Upper lobe of right lung (tissue), 1 donor: ENCODE measurements at regions not wholly inside any gene's neighbourhood (a gene's known extent, or its start where the extent isn't known, plus 50 kb on each side); places are given as distances from the start of the nearest gene placed in this dataset.

Experiments used
- ATAC-seq: fragments of 200-7000 bp; cut with Tn5 transposase; one replicate; pipeline ENCODE4 v1.9.1; 2020; ENCODE audit warnings: mild to moderate bottlenecking, moderate library complexity
- DNase-seq: peaks from one replicate; pipeline ENCODE4 v3.0.0-alpha.2; 2020
- H3K27ac ChIP-seq: fragments of 200-600 bp; one replicate; pipeline ENCODE4 v1.8.0; 2022
- H3K27me3 ChIP-seq: fragments of 200-600 bp; one replicate; pipeline ENCODE4 v1.8.0; 2022; ENCODE audit warnings: mild to moderate bottlenecking
- H3K36me3 ChIP-seq: fragments of 200-600 bp; one replicate; pipeline ENCODE4 v1.8.0; 2022
- H3K4me1 ChIP-seq: fragments of 200-600 bp; one replicate; pipeline ENCODE4 v1.8.0; 2022
- H3K4me3 ChIP-seq: fragments of 200-600 bp; one replicate; pipeline ENCODE4 v1.8.0; 2022; ENCODE audit warnings: mild to moderate bottlenecking
- H3K9me3 ChIP-seq: fragments of 200-600 bp; one replicate; pipeline ENCODE4 v1.8.0; 2022
- intact Hi-C: fragments of 100-400 bp; cut with DNase I; formaldehyde crosslinking; loops from one replicate; pipeline ENCODE4 v1.11.0; 2022
- TF ChIP-seq, protein P1 (sequence below): fragments of 200-600 bp; IDR thresholded peaks from one replicate; pipeline ENCODE4 v1.8.0; 2022; ENCODE audit warnings: antibody characterized with exemption
- donor health status: DM: no; HTN: yes; CAD: no; lungs with severe emphysema.

GRCh38 chr4:58368221-58368620, 1258.0 kb upstream of the IGFBP7 start:
- ATAC-seq, result no peak
- Histone ChIP-seq H3K36me3 (no peaks in the 10 kb centered on the region), H3K9me3 (no peaks in the 10 kb centered on the region), H3K4me1 (no peaks in the 10 kb centered on the region), H3K27ac (no peak overlapping the region), H3K27me3 (no peaks in the 10 kb centered on the region), H3K4me3 (no peak overlapping the region)
- no peak for DNase-seq
- intact Hi-C loops, result no loop called here
- TF ChIP-seq, protein P1, sequence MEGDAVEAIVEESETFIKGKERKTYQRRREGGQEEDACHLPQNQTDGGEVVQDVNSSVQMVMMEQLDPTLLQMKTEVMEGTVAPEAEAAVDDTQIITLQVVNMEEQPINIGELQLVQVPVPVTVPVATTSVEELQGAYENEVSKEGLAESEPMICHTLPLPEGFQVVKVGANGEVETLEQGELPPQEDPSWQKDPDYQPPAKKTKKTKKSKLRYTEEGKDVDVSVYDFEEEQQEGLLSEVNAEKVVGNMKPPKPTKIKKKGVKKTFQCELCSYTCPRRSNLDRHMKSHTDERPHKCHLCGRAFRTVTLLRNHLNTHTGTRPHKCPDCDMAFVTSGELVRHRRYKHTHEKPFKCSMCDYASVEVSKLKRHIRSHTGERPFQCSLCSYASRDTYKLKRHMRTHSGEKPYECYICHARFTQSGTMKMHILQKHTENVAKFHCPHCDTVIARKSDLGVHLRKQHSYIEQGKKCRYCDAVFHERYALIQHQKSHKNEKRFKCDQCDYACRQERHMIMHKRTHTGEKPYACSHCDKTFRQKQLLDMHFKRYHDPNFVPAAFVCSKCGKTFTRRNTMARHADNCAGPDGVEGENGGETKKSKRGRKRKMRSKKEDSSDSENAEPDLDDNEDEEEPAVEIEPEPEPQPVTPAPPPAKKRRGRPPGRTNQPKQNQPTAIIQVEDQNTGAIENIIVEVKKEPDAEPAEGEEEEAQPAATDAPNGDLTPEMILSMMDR, result no peak

GRCh38 chr4:58360354-58361133, 1250.4 kb upstream of the IGFBP7 start:
- no peaks in the 10 kb centered on the region for H3K9me3 ChIP-seq
- H3K27ac ChIP-seq, result no peak overlapping the region
- H3K4me1 ChIP-seq, result no peaks in the 10 kb centered on the region
- ATAC-seq, result peak; percentile 34
- H3K27me3 ChIP-seq, result no peaks in the 10 kb centered on the region
- no peak overlapping the region for H3K4me3 ChIP-seq
- no peak for DNase-seq
- H3K36me3 ChIP-seq, result no peaks in the 10 kb centered on the region
- intact Hi-C loops, result no loop called here
- TF ChIP-seq, protein P1, result no peak

DNA sequence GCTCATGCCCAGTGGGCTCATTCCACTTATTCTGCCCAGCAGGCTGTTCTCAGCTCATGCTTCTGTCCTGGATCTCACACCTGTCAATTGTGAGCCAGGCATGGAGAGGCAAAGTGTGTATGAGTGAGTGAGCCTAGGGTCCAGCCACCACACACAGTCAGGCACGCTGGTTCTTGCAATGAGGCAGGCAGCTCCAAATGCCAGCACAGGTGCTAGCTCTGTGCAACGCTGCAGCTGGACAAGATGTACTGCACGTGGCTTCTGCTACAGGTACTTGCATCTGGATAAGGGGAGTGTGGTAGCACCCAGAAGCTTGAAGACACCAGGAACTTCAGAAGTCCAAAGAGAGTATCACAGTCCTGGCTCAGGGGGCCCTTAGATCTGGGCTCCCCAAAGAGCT, 1249.4 kb upstream of the IGFBP7 start:
- no peaks in the 10 kb centered on the region for H3K36me3 ChIP-seq
- no peak overlapping the region for H3K4me3 ChIP-seq
- intact Hi-C loops, result no loop called here
- H3K27ac ChIP-seq, result no peak overlapping the region
- no peaks in the 10 kb centered on the region for H3K4me1 ChIP-seq
- DNase-seq (no peak), ATAC-seq (peak; percentile 26)
- no peaks in the 10 kb centered on the region for H3K27me3 ChIP-seq
- no peaks in the 10 kb centered on the region for H3K9me3 ChIP-seq
- TF ChIP-seq, protein P1, result no peak

- no peaks in the 10 kb centered on the region for H3K36me3 ChIP-seq
- no peak for ATAC-seq
- no peaks in the 10 kb centered on the region for H3K9me3 ChIP-seq
- no peak for DNase-seq
- H3K27me3 ChIP-seq, result no peaks in the 10 kb centered on the region
- intact Hi-C loops, result no loop called here
- H3K27ac ChIP-seq, result no peak overlapping the region
- TF ChIP-seq, protein P1, result no peak
- H3K4me1 ChIP-seq, result no peaks in the 10 kb centered on the region
- no peak overlapping the region for H3K4me3 ChIP-seq
Observed at GRCh38 chr4:58357947-58358346, 1247.8 kb upstream of the IGFBP7 start.

DNA sequence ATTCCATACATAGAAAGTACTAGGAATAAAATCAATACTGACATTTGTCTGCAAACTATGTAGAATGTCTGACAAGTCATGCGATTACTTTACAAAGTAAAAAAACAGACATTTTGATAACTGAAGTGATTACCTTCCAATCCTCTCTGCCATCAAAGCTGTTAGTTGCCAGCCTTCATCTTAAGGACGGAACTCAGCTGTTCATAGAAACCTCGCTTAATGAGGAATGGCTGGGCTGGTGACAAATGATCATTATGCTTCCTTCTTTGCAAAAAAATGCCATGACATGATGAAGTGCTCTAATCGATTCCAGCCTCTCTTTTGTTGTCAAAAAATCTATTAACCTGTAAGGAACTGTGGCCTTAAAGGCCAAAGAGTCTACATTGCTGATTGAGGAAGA, 1214.9 kb upstream of the IGFBP7 start:
- DNase-seq (no peak), ATAC-seq (no peak)
- Histone ChIP-seq H3K27me3 (no peaks in the 10 kb centered on the region), H3K27ac (no peak overlapping the region), H3K4me3 (no peak overlapping the region), H3K4me1 (no peaks in the 10 kb centered on the region), H3K36me3 (no peaks in the 10 kb centered on the region), H3K9me3 (no peaks in the 10 kb centered on the region)
- intact Hi-C loops, result no loop called here
- TF ChIP-seq, protein P1, result no peak
